CD14-positive monocyte (primary cell): ENCODE measurements at regions not wholly inside any gene's neighbourhood (a gene's known extent, or its start where the extent isn't known, plus 50 kb on each side); places are given as distances from the start of the nearest gene placed in this dataset.

Source experiments
- DNase-seq, 3 donors: peaks; one replicate each; pipeline ENCODE4 v3.0.0-alpha.2; 2011 to 2022
- H2AFZ ChIP-seq: 2 replicates; pipeline ENCODE4 v1.6.0; 2012; ENCODE audit warnings: mild to moderate bottlenecking, low read depth, low read length, inconsistent platforms; ENCODE audit not compliant: insufficient read depth, poor library complexity, severe bottlenecking
- H3K27ac ChIP-seq, 2 donors: 1 replicate in 1 of 2; 2 replicates in 1 of 2; pipeline ENCODE4 v1.5.1; 2012 to 2013; ENCODE audit warnings: low read length in 2 of 2, control low read depth in 1 of 2, inconsistent platforms in 1 of 2, low read depth in 1 of 2, mild to moderate bottlenecking in 1 of 2
- H3K27me3 ChIP-seq, 2 donors: one replicate each; pipeline versions ENCODE4 v1.6.0 to v1.6.1; 2011 to 2013; ENCODE audit warnings: low read length in 2 of 2; ENCODE audit not compliant: control insufficient read depth in 2 of 2, insufficient read depth in 2 of 2
- H3K36me3 ChIP-seq, 2 donors: replicated peaks in 1 of 2; 1 replicate in 1 of 2; 2 replicates in 1 of 2; pipeline versions ENCODE4 v1.5.1 to v1.6.1; 2012 to 2013; ENCODE audit warnings: low read length in 2 of 2, control low read depth in 1 of 2, inconsistent platforms in 1 of 2, mild to moderate bottlenecking in 1 of 2; ENCODE audit not compliant: insufficient read depth in 2 of 2, control insufficient read depth in 1 of 2
- H3K4me1 ChIP-seq, 2 donors: 1 replicate in 1 of 2; 2 replicates in 1 of 2; pipeline versions ENCODE4 v1.5.1 to v1.6.1; 2012 to 2013; ENCODE audit warnings: low read length in 2 of 2, control low read depth in 1 of 2, inconsistent platforms in 1 of 2, mild to moderate bottlenecking in 1 of 2, moderate library complexity in 1 of 2; ENCODE audit not compliant: insufficient read depth in 2 of 2, control insufficient read depth in 1 of 2
- H3K4me2 ChIP-seq: replicated peaks from 2 replicates; pipeline ENCODE3; 2012; ENCODE audit warnings: low read length, moderate library complexity, mild to moderate bottlenecking; ENCODE audit not compliant: poor library complexity, severe bottlenecking; ENCODE audit errors: extremely low read depth
- H3K4me3 ChIP-seq, 3 experiments: fragments of 200-600 bp in 1 of 3; sonication (generic) in 1 of 3; replicated peaks in 1 of 3; 1 replicate in 2 of 3; 2 replicates in 1 of 3; pipeline ENCODE4 v1.5.1; 2011 to 2013; ENCODE audit warnings: low read length in 3 of 3, mild to moderate bottlenecking in 3 of 3, control low read depth in 2 of 3, low read depth in 2 of 3, inconsistent platforms in 1 of 3, moderate library complexity in 1 of 3
- H3K79me2 ChIP-seq: 2 replicates; pipeline ENCODE4 v1.6.0; 2012; ENCODE audit warnings: mild to moderate bottlenecking, control low read depth, inconsistent platforms, low read length, moderate library complexity; ENCODE audit not compliant: insufficient read depth
- H3K9ac ChIP-seq: 2 replicates; pipeline ENCODE4 v1.6.0; 2017; ENCODE audit warnings: low read length, mild to moderate bottlenecking; ENCODE audit not compliant: insufficient read depth, poor library complexity, severe bottlenecking
- H3K9me3 ChIP-seq, 2 donors: replicated peaks in 1 of 2; 1 replicate in 1 of 2; 2 replicates in 1 of 2; pipeline versions ENCODE4 v1.5.1 to v1.6.1; 2012 to 2013; ENCODE audit warnings: low read length in 2 of 2, control low read depth in 1 of 2; ENCODE audit not compliant: control insufficient read depth in 1 of 2, insufficient read depth in 1 of 2
- H4K20me1 ChIP-seq: 2 replicates; pipeline ENCODE4 v1.6.0; 2012; ENCODE audit warnings: mild to moderate bottlenecking, low read length, control low read depth, moderate library complexity; ENCODE audit not compliant: insufficient read depth
- H3K27ac Mint-ChIP-seq, 7 donors: one replicate each; pipeline ENCODE4 v1.8.0; 2020; ENCODE audit warnings: mild to moderate bottlenecking in 7 of 7, mixed read lengths in 7 of 7, moderate library complexity in 6 of 7, inconsistent platforms in 2 of 7
- H3K27me3 Mint-ChIP-seq, 3 donors: one replicate each; pipeline ENCODE4 v1.8.0; 2021 to 2022; ENCODE audit warnings: low read depth in 3 of 3, mild to moderate bottlenecking in 3 of 3, mixed read lengths in 3 of 3, moderate library complexity in 3 of 3, inconsistent platforms in 1 of 3
- H3K36me3 Mint-ChIP-seq, 2 donors: one replicate each; pipeline ENCODE4 v1.8.0; 2020; ENCODE audit warnings: mixed read lengths in 2 of 2, inconsistent platforms in 1 of 2, mild to moderate bottlenecking in 1 of 2
- H3K4me1 Mint-ChIP-seq: one replicate; pipeline ENCODE4 v1.8.0; 2020; ENCODE audit warnings: mild to moderate bottlenecking, mixed read lengths
- H3K4me3 Mint-ChIP-seq, 2 donors: one replicate each; pipeline ENCODE4 v1.8.0; 2020; ENCODE audit warnings: mild to moderate bottlenecking in 2 of 2, mixed read lengths in 2 of 2, moderate library complexity in 1 of 2
- H3K9me3 Mint-ChIP-seq, 7 donors: one replicate each; pipeline ENCODE4 v1.8.0; 2020 to 2022; ENCODE audit warnings: mixed read lengths in 7 of 7, mild to moderate bottlenecking in 6 of 7, moderate library complexity in 6 of 7, inconsistent platforms in 2 of 7
- CTCF ChIP-seq: fragments of 200-600 bp; IDR thresholded peaks from one replicate; pipeline ENCODE4 v1.8.0; 2022; ENCODE audit warnings: antibody characterized with exemption, mild to moderate bottlenecking
- WGBS: methylation state at CpG from one replicate; pipeline ENCODE4 v1.1.5; 2013; ENCODE audit warnings: missing lambda C conversion rate; ENCODE audit not compliant: insufficient coverage; 5-methylcytosine and 5-hydroxymethylcytosine counted together
- intact Hi-C, 2 donors: fragments of 100-400 bp; cut with micrococcal nuclease; formaldehyde crosslinking; loops; one replicate each; pipeline versions ENCODE4 v1.15.0 to v1.15.1; 2023

GRCh38 chr9:26157411-26157810 is 479.2 kb upstream of the TUSC1 start:
- Histone ChIP-seq H3K9me3 (no peaks in the 10 kb centered on the region), H3K27ac (no peak overlapping the region), H3K4me3 (no peak overlapping the region), H3K4me2 (no peak overlapping the region), H4K20me1 (no peaks in the 10 kb centered on the region), H2AFZ (no peak overlapping the region), H3K27me3 (no peaks in the 10 kb centered on the region), H3K9ac (no peak overlapping the region), H3K79me2 (no peaks in the 10 kb centered on the region), H3K36me3 (no peaks in the 10 kb centered on the region), H3K4me1 (no peaks in the 10 kb centered on the region)
- H3K9me3 Mint-ChIP-seq: peaks cover 0 to 2% (median 2%) of the 10 kb centered on the region in 7 donors
- H3K27ac Mint-ChIP-seq: no peak overlapping the region
- H3K4me3 Mint-ChIP-seq: no peak overlapping the region
- no peaks in the 10 kb centered on the region for H3K4me1 Mint-ChIP-seq
- no peak for DNase-seq
- intact Hi-C loops: no loop called here
- no peaks in the 10 kb centered on the region for H3K36me3 Mint-ChIP-seq
- peaks cover 0 to 1% (median 0%) of the 10 kb centered on the region in 3 donors for H3K27me3 Mint-ChIP-seq
- 100% methylated on average over 3 of the region's 5 CpGs for WGBS
- TF ChIP-seq CTCF: no peak

GRCh38 chr9:26152350-26152749 is 474.1 kb upstream of the TUSC1 start:
- no peaks in the 10 kb centered on the region for H3K27me3 ChIP-seq
- no peaks in the 10 kb centered on the region for H3K9me3 ChIP-seq
- no peak for TF ChIP-seq CTCF
- no peaks in the 10 kb centered on the region for H3K79me2 ChIP-seq
- WGBS: no CpG with 5 or more reads among the region's 2 CpGs
- peaks cover 0 to 2% (median 0%) of the 10 kb centered on the region in 7 donors for H3K9me3 Mint-ChIP-seq
- H3K4me2 ChIP-seq: no peak overlapping the region
- no peak overlapping the region for H2AFZ ChIP-seq
- H3K4me3 Mint-ChIP-seq: no peak overlapping the region
- H3K9ac ChIP-seq: no peak overlapping the region
- no peaks in the 10 kb centered on the region for H4K20me1 ChIP-seq
- H3K4me3 ChIP-seq: no peak overlapping the region
- no peaks in the 10 kb centered on the region for H3K36me3 Mint-ChIP-seq
- no peaks in the 10 kb centered on the region for H3K4me1 ChIP-seq
- no peaks in the 10 kb centered on the region for H3K4me1 Mint-ChIP-seq
- H3K27me3 Mint-ChIP-seq: peaks cover 0 to 1% (median 0%) of the 10 kb centered on the region in 3 donors
- no peak for DNase-seq
- no peak overlapping the region for H3K27ac Mint-ChIP-seq
- intact Hi-C loops: no loop called here
- no peaks in the 10 kb centered on the region for H3K36me3 ChIP-seq
- H3K27ac ChIP-seq: no peak overlapping the region
